GM18873 (cell line): ENCODE measurements at regions not wholly inside any gene's neighbourhood (a gene's known extent, or its start where the extent isn't known, plus 50 kb on each side); places are given as distances from the start of the nearest gene placed in this dataset.
"Not testable (repeated sequence)": the region's sequence is repeated elsewhere in the genome, so short reads cannot be mapped to it uniquely, and the experiment has no call there.

Experiments used
- ATAC-seq: cut with Tn5 transposase; IDR thresholded peaks from one replicate; pipeline ENCODE4 v1.9.1; 2021; ENCODE audit warnings: mild to moderate bottlenecking, moderate library complexity, moderate number of reproducible peaks; ENCODE audit not compliant: unreplicated experiment, low FRiP score

- no peak for ATAC-seq
Measured at GRCh38 chr6:33896391-33897188, 92.8 kb upstream of the MLN start.

GRCh38 chr6:33895988-33896387, 92.2 kb upstream of the MLN start:
- no peak for ATAC-seq

GRCh38 chr6:33895296-33895695, 91.5 kb upstream of the MLN start:
- no peak for ATAC-seq

GRCh38 chr6:33894438-33894837, 90.6 kb upstream of the MLN start:
- ATAC-seq = no peak

- ATAC-seq = no peak
Measured at GRCh38 chr6:33892581-33893346, 89.0 kb upstream of the MLN start.

GRCh38 chr6:33888664-33889200, 84.9 kb upstream of the MLN start:
- no peak for ATAC-seq

GRCh38 chr6:33888183-33888582, 84.4 kb upstream of the MLN start:
- ATAC-seq = no peak

- no peak for ATAC-seq
Measured at GRCh38 chr6:33886673-33887144, 82.9 kb upstream of the MLN start.

- no peak for ATAC-seq
Measured at GRCh38 chr6:33885132-33886057, 81.6 kb upstream of the MLN start.

- ATAC-seq = not testable (repeated sequence)
Measured at GRCh38 chr6:33883621-33884020, 79.8 kb upstream of the MLN start.

- no peak for ATAC-seq
Measured at GRCh38 chr6:33882154-33882553, 78.4 kb upstream of the MLN start.

- no peak for ATAC-seq
Measured at GRCh38 chr6:33880766-33881165, 77.0 kb upstream of the MLN start.

- no peak for ATAC-seq
Measured at GRCh38 chr6:33880104-33880678, 76.4 kb upstream of the MLN start.

GRCh38 chr6:33878562-33878961, 74.8 kb upstream of the MLN start:
- ATAC-seq = no peak

- ATAC-seq = no peak
Measured at GRCh38 chr6:33877982-33878535, 74.3 kb upstream of the MLN start.

- ATAC-seq = no peak
Measured at GRCh38 chr6:33875696-33876095, 71.9 kb upstream of the MLN start.

GRCh38 chr6:33875141-33875581, 71.4 kb upstream of the MLN start:
- ATAC-seq = no peak

GRCh38 chr6:33874136-33874760, 70.4 kb upstream of the MLN start:
- no peak for ATAC-seq

GRCh38 chr6:33872761-33873160, 69.0 kb upstream of the MLN start:
- no peak for ATAC-seq
